ENCODE measurements at regions not wholly inside any gene's neighbourhood (a gene's known extent, or its start where the extent isn't known, plus 50 kb on each side); places are given as distances from the start of the nearest gene placed in this dataset.

GRCh38 chr17:12421646-12422306 is 243.9 kb upstream of the MYOCD start (continued):
- no peak for TF ChIP-seq ZNF384 (IDR thresholded peaks at IDR 0.05; ENCODE audit: borderline replicate concordance, low read depth, low read length)

DNA sequence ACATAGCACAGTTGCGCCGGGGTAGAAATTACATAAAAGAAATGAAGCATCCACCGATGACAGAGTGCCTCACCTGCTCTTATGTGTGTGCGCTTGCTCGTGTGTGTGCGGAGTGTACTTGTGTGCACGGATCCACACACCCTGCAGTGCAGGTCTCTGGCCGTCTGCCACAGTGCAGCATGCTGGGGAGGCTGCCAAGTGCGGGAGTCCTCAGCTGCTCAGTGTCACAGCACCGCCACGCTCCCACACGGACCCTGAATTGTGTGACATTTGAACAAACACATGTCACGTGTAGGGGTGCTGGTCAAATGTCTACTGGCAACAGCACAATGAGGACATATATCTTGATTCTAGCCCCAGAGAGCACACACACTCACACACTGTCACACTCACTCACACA is 243.0 kb upstream of the MYOCD start:
- Histone ChIP-seq H3K4me1 (ENCODE audit: control insufficient read depth, insufficient read depth, low read length) (peaks cover 13% of the 10 kb centered on the region), H4K20me1 (ENCODE audit: control insufficient read depth, insufficient read depth) (no peaks in the 10 kb centered on the region), H3K4me2 (ENCODE audit: control insufficient read depth, insufficient read depth) (no peak overlapping the region), H3K27me3 (replicated peaks in 1 of 2; ENCODE audit: control insufficient read depth in 2 of 2, insufficient read depth in 2 of 2, low read length in 1 of 2) (no peaks in the 10 kb centered on the region), H3K27ac (ENCODE audit: control insufficient read depth, insufficient read depth) (no peak overlapping the region), H2AFZ (ENCODE audit: control insufficient read depth, low read depth, low read length) (no peak overlapping the region), H3K9me3 (replicated peaks; ENCODE audit: control insufficient read depth, insufficient read depth, low read length) (no peaks in the 10 kb centered on the region; the same call in 1 of the 3 replicates), H3K9ac (ENCODE audit: control insufficient read depth, insufficient read depth, low read length) (no peak overlapping the region), H3K36me3 (ENCODE audit: control insufficient read depth in 2 of 2, insufficient read depth in 2 of 2, low read length in 1 of 2) (no peaks in the 10 kb centered on the region), H3K4me3 (no peak overlapping the region), H3K79me2 (ENCODE audit: control insufficient read depth, insufficient read depth, low read length) (no peaks in the 10 kb centered on the region)
- FAIRE-seq (no peak), DNase-seq (ENCODE audit: low read depth, low spot score) (no peak), ATAC-seq (no peak)
- ChIA-PET RAD21 (ENCODE audit: unreplicated experiment) (no interaction called here), POLR2A (interaction anchor here (1.6 kb wide), 1 partner anchor 9 kb away, joined by 7 read pairs; no protein-coding TSS in a partner anchor), CTCF (interaction anchor here (0.9 to 1.3 kb wide), 2 partner anchors 8 to 9 kb away, joined by 3 read pairs; no protein-coding TSS in a partner anchor), SMC1A (ENCODE audit: uncharacterized antibody, unreplicated experiment) (interaction anchor here (5.5 kb wide), 1 partner anchor 9 kb away, joined by 48 read pairs; no protein-coding TSS in a partner anchor)
- intact Hi-C loops (cut with micrococcal nuclease; ENCODE audit: unreplicated experiment) (no loop called here), in situ Hi-C loops (cut with MboI) (loop anchor here (10.0 kb wide), 1 partner anchor 592 kb away; the partner anchor contains the start of gene ELAC2)
- WGBS (ENCODE audit: insufficient coverage, insufficient replicate concordance, low lambda C conversion rate, missing lambda C conversion rate), result 88% methylated on average over 13 of the region's 13 CpGs
- BruUV-seq (replicated peaks), result no TSS peak
- TF ChIP-seq ATF7 (IDR thresholded peaks at IDR 0.05; ENCODE audit: low read depth), result no peak
- TF ChIP-seq CHD1 (IDR thresholded peaks at IDR 0.05; ENCODE audit: low read depth, low read length), result no peak
- no peak for TF ChIP-seq NR2F1 (conservative IDR thresholded peaks at IDR 0.05)
- TF ChIP-seq SMAD5 (IDR thresholded peaks at IDR 0.05; ENCODE audit: low read depth), result no peak
- no peak for TF ChIP-seq ZNF687 (IDR thresholded peaks at IDR 0.05)
- TF ChIP-seq PML (IDR thresholded peaks at IDR 0.05; ENCODE audit: low read length), result no peak
- TF ChIP-seq ZNF274 (IDR thresholded peaks at IDR 0.05; ENCODE audit: insufficient read depth, insufficient read length), result no peak

Measured in GM12878 (cell line).